HG02642 (cell line): ENCODE measurements at regions not wholly inside any gene's neighbourhood (a gene's known extent, or its start where the extent isn't known, plus 50 kb on each side); places are given as distances from the start of the nearest gene placed in this dataset.

ENCODE experiments used
- ATAC-seq: cut with Tn5 transposase; IDR thresholded peaks from one replicate; pipeline ENCODE4 v1.9.1; 2021; ENCODE audit warnings: mild to moderate bottlenecking; ENCODE audit not compliant: unreplicated experiment, poor library complexity

- no peak for ATAC-seq
These were observed 554.1 kb upstream of the SALL1 start for GRCh38 chr16:51705142-51705541.

GRCh38 chr16:51701025-51701424, 550.0 kb upstream of the SALL1 start:
- ATAC-seq, result no peak

GRCh38 chr16:51699686-51700396, 548.8 kb upstream of the SALL1 start:
- no peak for ATAC-seq

- ATAC-seq, result no peak
These were observed 547.6 kb upstream of the SALL1 start for GRCh38 chr16:51698647-51699046.

- no peak for ATAC-seq
These were observed 546.4 kb upstream of the SALL1 start for GRCh38 chr16:51697454-51697853.

- ATAC-seq, result no peak
These were observed 545.3 kb upstream of the SALL1 start for GRCh38 chr16:51696376-51696775.

GRCh38 chr16:51691109-51691508, 540.0 kb upstream of the SALL1 start:
- ATAC-seq, result no peak

GRCh38 chr16:51685498-51685897, 534.4 kb upstream of the SALL1 start:
- no peak for ATAC-seq

GRCh38 chr16:51683882-51684281, 532.8 kb upstream of the SALL1 start:
- no peak for ATAC-seq

GRCh38 chr16:51682905-51683304, 531.8 kb upstream of the SALL1 start:
- ATAC-seq, result no peak

GRCh38 chr16:51674615-51675014, 523.5 kb upstream of the SALL1 start:
- ATAC-seq, result no peak

GRCh38 chr16:51670527-51670926, 519.5 kb upstream of the SALL1 start:
- ATAC-seq, result no peak

GRCh38 chr16:51666821-51667220, 515.8 kb upstream of the SALL1 start:
- ATAC-seq, result no peak

GRCh38 chr16:51666074-51666473, 515.0 kb upstream of the SALL1 start:
- ATAC-seq, result no peak

GRCh38 chr16:51665436-51665998, 514.4 kb upstream of the SALL1 start:
- no peak for ATAC-seq

GRCh38 chr16:51658531-51658930, 507.5 kb upstream of the SALL1 start:
- no peak for ATAC-seq

GRCh38 chr16:51657848-51658247, 506.8 kb upstream of the SALL1 start:
- ATAC-seq, result no peak

- no peak for ATAC-seq
These were observed 504.2 kb upstream of the SALL1 start for GRCh38 chr16:51655249-51655648.

GRCh38 chr16:51651061-51651466, 500.0 kb upstream of the SALL1 start:
- ATAC-seq, result no peak

- ATAC-seq, result no peak
These were observed 498.6 kb upstream of the SALL1 start for GRCh38 chr16:51649631-51650030.

- ATAC-seq, result no peak
These were observed 497.5 kb upstream of the SALL1 start for GRCh38 chr16:51648526-51648925.

GRCh38 chr16:51641191-51641765, 490.2 kb upstream of the SALL1 start:
- no peak for ATAC-seq
